ENCODE measurements at regions not wholly inside any gene's neighbourhood (a gene's known extent, or its start where the extent isn't known, plus 50 kb on each side); places are given as distances from the start of the nearest gene placed in this dataset.

- Histone ChIP-seq H3K4ac (ENCODE audit: low read depth, low read length) (no peak overlapping the region), H4K91ac (ENCODE audit: insufficient read length, low read depth, low read length) (no peak overlapping the region), H3K4me2 (ENCODE audit: insufficient read depth, insufficient read length, low read length) (no peak overlapping the region), H3K9ac (ENCODE audit: extremely low read depth, insufficient read length, low read length) (no peak overlapping the region), H2BK5ac (ENCODE audit: insufficient read length, low read length) (no peak overlapping the region), H3K9me3 (ENCODE audit: control insufficient read depth, low read depth, low read length) (no peaks in the 10 kb centered on the region), H4K20me1 (ENCODE audit: control insufficient read depth, insufficient read depth, insufficient read length) (no peaks in the 10 kb centered on the region), H3K23ac (ENCODE audit: insufficient read length, low read depth, low read length) (no peak overlapping the region), H4K5ac (ENCODE audit: insufficient read length, low read depth, low read length) (no peak overlapping the region), H3T11ph (ENCODE audit: low read length) (no peak overlapping the region), H3K23me2 (ENCODE audit: insufficient read length, low read depth, low read length, poor library complexity, severe bottlenecking) (no peaks in the 10 kb centered on the region), H3K56ac (ENCODE audit: insufficient read length, low read depth, low read length) (no peak overlapping the region), H3K79me2 (ENCODE audit: insufficient read depth, low read length) (no peaks in the 10 kb centered on the region), H2BK15ac (ENCODE audit: low read depth, low read length) (no peak overlapping the region), H4K8ac (replicated peaks; ENCODE audit: insufficient read length, low read depth, low read length) (no peak overlapping the region), H3K4me1 (ENCODE audit: insufficient read depth, low read length) (peaks cover 4% of the 10 kb centered on the region; the same call in 1 of the 2 replicates), H3K79me1 (ENCODE audit: insufficient read depth, low read depth, low read length, poor library complexity, severe bottlenecking) (no peaks in the 10 kb centered on the region), H2AK5ac (ENCODE audit: insufficient read length, low read length) (no peak overlapping the region), H2AFZ (ENCODE audit: low read length) (no peak overlapping the region), H3K27me3 (ENCODE audit: insufficient read depth, low read length) (no peaks in the 10 kb centered on the region), H3K14ac (ENCODE audit: insufficient read depth, low read length) (no peak overlapping the region), H3K18ac (ENCODE audit: insufficient read length, low read depth, low read length) (no peak overlapping the region), H2BK20ac (ENCODE audit: low read depth, low read length, poor library complexity, severe bottlenecking) (no peak overlapping the region), H2BK12ac (ENCODE audit: insufficient read length, low read depth, low read length) (no peak overlapping the region), H2BK120ac (ENCODE audit: low read depth, low read length, poor library complexity, severe bottlenecking) (no peak overlapping the region), H3K27ac (ENCODE audit: insufficient read length, low read depth, low read length) (no peak overlapping the region)
- no peak overlapping the region for H3K4me3 Mint-ChIP-seq
- H3K36me3 Mint-ChIP-seq (ENCODE audit: insufficient read depth in 1 of 3, low read depth in 3 of 3), result 0 out of 7 replicates have a peak, but pooled peaks cover 0 to 6% (median 0%) of the 10 kb centered on the region in 3 experiments
- peaks cover 7 to 11% of the 10 kb centered on the region in 2 experiments for H3K4me1 Mint-ChIP-seq
- H3K27ac Mint-ChIP-seq, result no peak overlapping the region
- no peak for TF ChIP-seq CTCF (conservative IDR thresholded peaks at IDR 0.05)
- H3K27me3 Mint-ChIP-seq (ENCODE audit: low read depth), result no peaks in the 10 kb centered on the region
- WGBS (ENCODE audit: extremely low coverage, insufficient read length, low lambda C conversion rate), result no CpG with 5 or more reads among the region's 1 CpG
- H3K9me3 Mint-ChIP-seq, result no peaks in the 10 kb centered on the region
- DNase-seq, result no peak
Observed at GRCh38 chr5:27532305-27532704, 493.9 kb upstream of the CDH9 start.

Measured in H9 (cell line).